GM23338 (cell line): ENCODE measurements at regions not wholly inside any gene's neighbourhood (a gene's known extent, or its start where the extent isn't known, plus 50 kb on each side); places are given as distances from the start of the nearest gene placed in this dataset.

ENCODE experiments used
- ATAC-seq: fragments of 200-7000 bp; cut with Tn5 transposase; 3 replicates; pipeline ENCODE4 v1.9.1; 2020
- DNase-seq: peaks from one replicate; pipeline ENCODE4 v3.0.0-alpha.2; 2015; ENCODE audit warnings: low spot score
- H2AFZ ChIP-seq: fragments of 200-600 bp; sonication (generic); 2 replicates; pipeline ENCODE4 v1.8.0; 2016; ENCODE audit warnings: antibody characterized with exemption, mild to moderate bottlenecking, moderate library complexity
- H3F3A ChIP-seq: fragments of 200-600 bp; sonication (generic); replicated peaks from 2 replicates; pipeline ENCODE4 v1.8.0; 2017; ENCODE audit warnings: antibody characterized with exemption, mixed run types, low read depth
- H3K27ac ChIP-seq: fragments of 200-600 bp; sonication (generic); 2 replicates; pipeline ENCODE4 v1.6.1; 2016; ENCODE audit warnings: low read depth
- H3K27me3 ChIP-seq: fragments of 200-600 bp; sonication (generic); 2 replicates; pipeline ENCODE4 v1.8.0; 2016; ENCODE audit warnings: mild to moderate bottlenecking, mixed run types, moderate library complexity; ENCODE audit not compliant: insufficient read depth
- H3K36me3 ChIP-seq: fragments of 200-600 bp; sonication (generic); 2 replicates; pipeline ENCODE4 v1.8.0; 2016; ENCODE audit warnings: mild to moderate bottlenecking; ENCODE audit not compliant: insufficient read depth
- H3K4me1 ChIP-seq: fragments of 200-600 bp; sonication (generic); 2 replicates; pipeline ENCODE4 v1.8.0; 2016; ENCODE audit warnings: mild to moderate bottlenecking, moderate library complexity; ENCODE audit not compliant: insufficient read depth
- H3K4me2 ChIP-seq: fragments of 200-600 bp; sonication (generic); 2 replicates; pipeline ENCODE4 v1.7.1; 2017; ENCODE audit warnings: mixed run types
- H3K4me3 ChIP-seq: fragments of 200-600 bp; sonication (generic); 2 replicates; pipeline ENCODE4 v1.6.1; 2016; ENCODE audit warnings: mixed run types
- H3K79me2 ChIP-seq: fragments of 200-600 bp; sonication (generic); replicated peaks from 2 replicates; pipeline ENCODE4 v1.8.0; 2017; ENCODE audit warnings: mild to moderate bottlenecking; ENCODE audit not compliant: insufficient read depth
- H3K9me2 ChIP-seq: fragments of 200-600 bp; sonication (generic); 2 replicates; pipeline ENCODE4 v1.8.0; 2017; ENCODE audit not compliant: insufficient read depth
- H4K20me1 ChIP-seq: fragments of 200-600 bp; sonication (generic); replicated peaks from 2 replicates; pipeline ENCODE4 v1.8.0; 2017; ENCODE audit warnings: mild to moderate bottlenecking; ENCODE audit not compliant: insufficient read depth
- H3K27ac Mint-ChIP-seq: 2 replicates; pipeline ENCODE4 v1.8.0; 2020; ENCODE audit warnings: inconsistent platforms, mild to moderate bottlenecking, moderate library complexity, mixed read lengths
- H3K27me3 Mint-ChIP-seq: 3 replicates; pipeline ENCODE4 v1.8.0; 2022; ENCODE audit warnings: low read depth, mild to moderate bottlenecking, moderate library complexity, mixed read lengths, inconsistent platforms; ENCODE audit not compliant: insufficient read depth, poor library complexity
- H3K36me3 Mint-ChIP-seq: 3 replicates; pipeline ENCODE4 v1.8.0; 2021; ENCODE audit warnings: low read depth, mild to moderate bottlenecking, inconsistent platforms, moderate library complexity, mixed read lengths
- H3K4me1 Mint-ChIP-seq: 3 replicates; pipeline ENCODE4 v1.8.0; 2020; ENCODE audit warnings: mild to moderate bottlenecking, inconsistent platforms, mixed read lengths
- H3K4me3 Mint-ChIP-seq: 3 replicates; pipeline ENCODE4 v1.8.0; 2021; ENCODE audit warnings: moderate library complexity, mild to moderate bottlenecking, inconsistent platforms, mixed read lengths
- H3K9me3 Mint-ChIP-seq: 3 replicates; pipeline ENCODE4 v1.8.0; 2020; ENCODE audit warnings: moderate library complexity, mild to moderate bottlenecking, inconsistent platforms, mixed read lengths
- CREB1 ChIP-seq: fragments of 250-450 bp; sonication (Bioruptor Pico); IDR thresholded peaks from 2 replicates; pipeline ENCODE4 v1.5.0; 2020; ENCODE audit warnings: low read depth, mild to moderate bottlenecking, moderate library complexity
- EZH2 ChIP-seq: fragments of 200-600 bp; sonication (generic); IDR thresholded peaks from one replicate; pipeline ENCODE4 v1.8.0; 2017; ENCODE audit warnings: antibody characterized with exemption, mild to moderate bottlenecking, low read depth; ENCODE audit not compliant: unreplicated experiment
- EZH2phosphoT487 ChIP-seq: fragments of 200-600 bp; sonication (generic); IDR thresholded peaks from one replicate; pipeline ENCODE4 v1.8.1; 2018; ENCODE audit warnings: antibody characterized with exemption; ENCODE audit not compliant: unreplicated experiment
- JUNB ChIP-seq: IDR thresholded peaks from one replicate; pipeline ENCODE4 v1.6.1; 2016; ENCODE audit warnings: antibody characterized with exemption; ENCODE audit not compliant: unreplicated experiment
- NANOG ChIP-seq: IDR thresholded peaks from 2 replicates; pipeline ENCODE4 v1.6.1; 2016; ENCODE audit warnings: antibody characterized with exemption, borderline replicate concordance
- POLR2AphosphoS5 ChIP-seq: IDR thresholded peaks from 2 replicates; pipeline ENCODE4 v1.6.1; 2016; ENCODE audit warnings: antibody characterized with exemption, low read depth
- STAT1 ChIP-seq: IDR thresholded peaks from one replicate; pipeline ENCODE4 v1.6.1; 2016; ENCODE audit warnings: antibody characterized with exemption; ENCODE audit not compliant: unreplicated experiment
- ZNF114 ChIP-seq: fragments of 250-450 bp; sonication (Bioruptor Pico); IDR thresholded peaks from 2 replicates; pipeline ENCODE4 v1.5.0; 2020; ENCODE audit warnings: mild to moderate bottlenecking, moderate library complexity
- ZNF331 ChIP-seq: fragments of 250-450 bp; sonication (Bioruptor Pico); IDR thresholded peaks from 2 replicates; pipeline ENCODE4 v1.5.0; 2020; ENCODE audit warnings: low read depth, mild to moderate bottlenecking, moderate library complexity
- TF ChIP-seq, protein P1 (sequence below): IDR thresholded peaks from one replicate; pipeline ENCODE4 v1.6.1; 2018; ENCODE audit warnings: antibody characterized with exemption; ENCODE audit not compliant: unreplicated experiment
- TF ChIP-seq, protein P2 (sequence below): fragments of 250-450 bp; sonication (Bioruptor Pico); IDR thresholded peaks from 2 replicates; pipeline ENCODE4 v1.5.0; 2020; ENCODE audit warnings: mild to moderate bottlenecking, moderate library complexity
- TF ChIP-seq, protein P3 (sequence below): IDR thresholded peaks from 2 replicates; pipeline ENCODE4 v1.6.1; 2016; ENCODE audit warnings: antibody characterized with exemption
- TF ChIP-seq, protein P4 (sequence below), 2 experiments: fragments of 200-600 bp in 1 of 2; sonication (generic) in 1 of 2; conservative IDR thresholded peaks; 2 replicates each; pipeline versions ENCODE4 v1.5.1 to v1.6.1; 2016 to 2017; ENCODE audit warnings: antibody characterized with exemption in 2 of 2, low read depth in 2 of 2, mild to moderate bottlenecking in 2 of 2, moderate library complexity in 1 of 2

DNA sequence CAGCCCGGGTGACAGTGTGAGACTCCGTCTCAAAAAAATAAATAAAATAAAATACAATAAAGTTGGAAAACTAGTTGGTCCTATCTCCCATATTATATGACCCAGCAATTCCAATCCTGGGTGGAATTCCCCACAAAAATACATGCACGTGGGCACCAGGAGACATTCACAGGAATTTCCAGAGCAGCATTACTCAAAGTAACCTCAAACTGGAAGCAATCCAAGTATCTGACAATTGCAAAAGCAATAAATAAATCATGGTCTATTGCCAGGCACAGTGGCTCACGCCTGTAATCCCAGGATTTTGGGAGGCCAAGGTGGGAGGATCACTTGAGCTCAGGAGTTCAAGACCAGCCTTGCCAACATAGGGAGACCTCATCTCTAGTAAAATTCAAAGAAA lies 101.2 kb upstream of the MAP4K4 start:
- no peaks in the 10 kb centered on the region for H3K27me3 Mint-ChIP-seq
- no peaks in the 10 kb centered on the region for H3K36me3 Mint-ChIP-seq
- no peaks in the 10 kb centered on the region for H3K9me3 Mint-ChIP-seq
- Histone ChIP-seq H3K79me2 (no peaks in the 10 kb centered on the region), H3K9me2 (no peaks in the 10 kb centered on the region), H3K4me3 (no peak overlapping the region), H3F3A (no peaks in the 10 kb centered on the region), H3K4me1 (no peaks in the 10 kb centered on the region), H3K4me2 (no peak overlapping the region), H4K20me1 (no peaks in the 10 kb centered on the region), H2AFZ (no peak overlapping the region), H3K36me3 (no peaks in the 10 kb centered on the region), H3K27ac (no peak overlapping the region), H3K27me3 (no peaks in the 10 kb centered on the region)
- ATAC-seq (no peak), DNase-seq (no peak)
- H3K4me3 Mint-ChIP-seq: no peak overlapping the region
- peaks cover 3% of the 10 kb centered on the region; the same call in 1 of the 3 replicates for H3K4me1 Mint-ChIP-seq
- no peak overlapping the region for H3K27ac Mint-ChIP-seq
- TF ChIP-seq, protein P1, sequence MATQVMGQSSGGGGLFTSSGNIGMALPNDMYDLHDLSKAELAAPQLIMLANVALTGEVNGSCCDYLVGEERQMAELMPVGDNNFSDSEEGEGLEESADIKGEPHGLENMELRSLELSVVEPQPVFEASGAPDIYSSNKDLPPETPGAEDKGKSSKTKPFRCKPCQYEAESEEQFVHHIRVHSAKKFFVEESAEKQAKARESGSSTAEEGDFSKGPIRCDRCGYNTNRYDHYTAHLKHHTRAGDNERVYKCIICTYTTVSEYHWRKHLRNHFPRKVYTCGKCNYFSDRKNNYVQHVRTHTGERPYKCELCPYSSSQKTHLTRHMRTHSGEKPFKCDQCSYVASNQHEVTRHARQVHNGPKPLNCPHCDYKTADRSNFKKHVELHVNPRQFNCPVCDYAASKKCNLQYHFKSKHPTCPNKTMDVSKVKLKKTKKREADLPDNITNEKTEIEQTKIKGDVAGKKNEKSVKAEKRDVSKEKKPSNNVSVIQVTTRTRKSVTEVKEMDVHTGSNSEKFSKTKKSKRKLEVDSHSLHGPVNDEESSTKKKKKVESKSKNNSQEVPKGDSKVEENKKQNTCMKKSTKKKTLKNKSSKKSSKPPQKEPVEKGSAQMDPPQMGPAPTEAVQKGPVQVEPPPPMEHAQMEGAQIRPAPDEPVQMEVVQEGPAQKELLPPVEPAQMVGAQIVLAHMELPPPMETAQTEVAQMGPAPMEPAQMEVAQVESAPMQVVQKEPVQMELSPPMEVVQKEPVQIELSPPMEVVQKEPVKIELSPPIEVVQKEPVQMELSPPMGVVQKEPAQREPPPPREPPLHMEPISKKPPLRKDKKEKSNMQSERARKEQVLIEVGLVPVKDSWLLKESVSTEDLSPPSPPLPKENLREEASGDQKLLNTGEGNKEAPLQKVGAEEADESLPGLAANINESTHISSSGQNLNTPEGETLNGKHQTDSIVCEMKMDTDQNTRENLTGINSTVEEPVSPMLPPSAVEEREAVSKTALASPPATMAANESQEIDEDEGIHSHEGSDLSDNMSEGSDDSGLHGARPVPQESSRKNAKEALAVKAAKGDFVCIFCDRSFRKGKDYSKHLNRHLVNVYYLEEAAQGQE: no peak
- TF ChIP-seq, protein P2, sequence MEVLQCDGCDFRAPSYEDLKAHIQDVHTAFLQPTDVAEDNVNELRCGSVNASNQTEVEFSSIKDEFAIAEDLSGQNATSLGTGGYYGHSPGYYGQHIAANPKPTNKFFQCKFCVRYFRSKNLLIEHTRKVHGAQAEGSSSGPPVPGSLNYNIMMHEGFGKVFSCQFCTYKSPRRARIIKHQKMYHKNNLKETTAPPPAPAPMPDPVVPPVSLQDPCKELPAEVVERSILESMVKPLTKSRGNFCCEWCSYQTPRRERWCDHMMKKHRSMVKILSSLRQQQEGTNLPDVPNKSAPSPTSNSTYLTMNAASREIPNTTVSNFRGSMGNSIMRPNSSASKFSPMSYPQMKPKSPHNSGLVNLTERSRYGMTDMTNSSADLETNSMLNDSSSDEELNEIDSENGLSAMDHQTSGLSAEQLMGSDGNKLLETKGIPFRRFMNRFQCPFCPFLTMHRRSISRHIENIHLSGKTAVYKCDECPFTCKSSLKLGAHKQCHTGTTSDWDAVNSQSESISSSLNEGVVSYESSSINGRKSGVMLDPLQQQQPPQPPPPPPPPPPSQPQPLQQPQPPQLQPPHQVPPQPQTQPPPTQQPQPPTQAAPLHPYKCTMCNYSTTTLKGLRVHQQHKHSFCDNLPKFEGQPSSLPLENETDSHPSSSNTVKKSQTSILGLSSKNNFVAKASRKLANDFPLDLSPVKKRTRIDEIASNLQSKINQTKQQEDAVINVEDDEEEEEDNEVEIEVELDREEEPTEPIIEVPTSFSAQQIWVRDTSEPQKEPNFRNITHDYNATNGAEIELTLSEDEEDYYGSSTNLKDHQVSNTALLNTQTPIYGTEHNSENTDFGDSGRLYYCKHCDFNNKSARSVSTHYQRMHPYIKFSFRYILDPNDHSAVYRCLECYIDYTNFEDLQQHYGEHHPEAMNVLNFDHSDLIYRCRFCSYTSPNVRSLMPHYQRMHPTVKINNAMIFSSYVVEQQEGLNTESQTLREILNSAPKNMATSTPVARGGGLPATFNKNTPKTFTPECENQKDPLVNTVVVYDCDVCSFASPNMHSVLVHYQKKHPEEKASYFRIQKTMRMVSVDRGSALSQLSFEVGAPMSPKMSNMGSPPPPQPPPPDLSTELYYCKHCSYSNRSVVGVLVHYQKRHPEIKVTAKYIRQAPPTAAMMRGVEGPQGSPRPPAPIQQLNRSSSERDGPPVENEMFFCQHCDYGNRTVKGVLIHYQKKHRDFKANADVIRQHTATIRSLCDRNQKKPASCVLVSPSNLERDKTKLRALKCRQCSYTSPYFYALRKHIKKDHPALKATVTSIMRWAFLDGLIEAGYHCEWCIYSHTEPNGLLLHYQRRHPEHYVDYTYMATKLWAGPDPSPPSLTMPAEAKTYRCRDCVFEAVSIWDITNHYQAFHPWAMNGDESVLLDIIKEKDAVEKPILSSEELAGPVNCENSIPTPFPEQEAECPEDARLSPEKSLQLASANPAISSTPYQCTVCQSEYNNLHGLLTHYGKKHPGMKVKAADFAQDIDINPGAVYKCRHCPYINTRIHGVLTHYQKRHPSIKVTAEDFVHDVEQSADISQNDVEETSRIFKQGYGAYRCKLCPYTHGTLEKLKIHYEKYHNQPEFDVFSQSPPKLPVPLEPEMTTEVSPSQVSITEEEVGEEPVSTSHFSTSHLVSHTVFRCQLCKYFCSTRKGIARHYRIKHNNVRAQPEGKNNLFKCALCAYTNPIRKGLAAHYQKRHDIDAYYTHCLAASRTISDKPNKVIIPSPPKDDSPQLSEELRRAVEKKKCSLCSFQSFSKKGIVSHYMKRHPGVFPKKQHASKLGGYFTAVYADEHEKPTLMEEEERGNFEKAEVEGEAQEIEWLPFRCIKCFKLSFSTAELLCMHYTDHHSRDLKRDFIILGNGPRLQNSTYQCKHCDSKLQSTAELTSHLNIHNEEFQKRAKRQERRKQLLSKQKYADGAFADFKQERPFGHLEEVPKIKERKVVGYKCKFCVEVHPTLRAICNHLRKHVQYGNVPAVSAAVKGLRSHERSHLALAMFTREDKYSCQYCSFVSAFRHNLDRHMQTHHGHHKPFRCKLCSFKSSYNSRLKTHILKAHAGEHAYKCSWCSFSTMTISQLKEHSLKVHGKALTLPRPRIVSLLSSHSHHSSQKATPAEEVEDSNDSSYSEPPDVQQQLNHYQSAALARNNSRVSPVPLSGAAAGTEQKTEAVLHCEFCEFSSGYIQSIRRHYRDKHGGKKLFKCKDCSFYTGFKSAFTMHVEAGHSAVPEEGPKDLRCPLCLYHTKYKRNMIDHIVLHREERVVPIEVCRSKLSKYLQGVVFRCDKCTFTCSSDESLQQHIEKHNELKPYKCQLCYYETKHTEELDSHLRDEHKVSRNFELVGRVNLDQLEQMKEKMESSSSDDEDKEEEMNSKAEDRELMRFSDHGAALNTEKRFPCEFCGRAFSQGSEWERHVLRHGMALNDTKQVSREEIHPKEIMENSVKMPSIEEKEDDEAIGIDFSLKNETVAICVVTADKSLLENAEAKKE (CRISPR knock-in tag): no peak
- TF ChIP-seq POLR2AphosphoS5: no peak
- no peak for TF ChIP-seq ZNF331 (CRISPR knock-in tag)
- no peak for TF ChIP-seq EZH2phosphoT487
- TF ChIP-seq NANOG: no peak
- TF ChIP-seq, protein P3, sequence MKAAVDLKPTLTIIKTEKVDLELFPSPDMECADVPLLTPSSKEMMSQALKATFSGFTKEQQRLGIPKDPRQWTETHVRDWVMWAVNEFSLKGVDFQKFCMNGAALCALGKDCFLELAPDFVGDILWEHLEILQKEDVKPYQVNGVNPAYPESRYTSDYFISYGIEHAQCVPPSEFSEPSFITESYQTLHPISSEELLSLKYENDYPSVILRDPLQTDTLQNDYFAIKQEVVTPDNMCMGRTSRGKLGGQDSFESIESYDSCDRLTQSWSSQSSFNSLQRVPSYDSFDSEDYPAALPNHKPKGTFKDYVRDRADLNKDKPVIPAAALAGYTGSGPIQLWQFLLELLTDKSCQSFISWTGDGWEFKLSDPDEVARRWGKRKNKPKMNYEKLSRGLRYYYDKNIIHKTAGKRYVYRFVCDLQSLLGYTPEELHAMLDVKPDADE: no peak
- no peak for TF ChIP-seq STAT1
- TF ChIP-seq, protein P4, sequence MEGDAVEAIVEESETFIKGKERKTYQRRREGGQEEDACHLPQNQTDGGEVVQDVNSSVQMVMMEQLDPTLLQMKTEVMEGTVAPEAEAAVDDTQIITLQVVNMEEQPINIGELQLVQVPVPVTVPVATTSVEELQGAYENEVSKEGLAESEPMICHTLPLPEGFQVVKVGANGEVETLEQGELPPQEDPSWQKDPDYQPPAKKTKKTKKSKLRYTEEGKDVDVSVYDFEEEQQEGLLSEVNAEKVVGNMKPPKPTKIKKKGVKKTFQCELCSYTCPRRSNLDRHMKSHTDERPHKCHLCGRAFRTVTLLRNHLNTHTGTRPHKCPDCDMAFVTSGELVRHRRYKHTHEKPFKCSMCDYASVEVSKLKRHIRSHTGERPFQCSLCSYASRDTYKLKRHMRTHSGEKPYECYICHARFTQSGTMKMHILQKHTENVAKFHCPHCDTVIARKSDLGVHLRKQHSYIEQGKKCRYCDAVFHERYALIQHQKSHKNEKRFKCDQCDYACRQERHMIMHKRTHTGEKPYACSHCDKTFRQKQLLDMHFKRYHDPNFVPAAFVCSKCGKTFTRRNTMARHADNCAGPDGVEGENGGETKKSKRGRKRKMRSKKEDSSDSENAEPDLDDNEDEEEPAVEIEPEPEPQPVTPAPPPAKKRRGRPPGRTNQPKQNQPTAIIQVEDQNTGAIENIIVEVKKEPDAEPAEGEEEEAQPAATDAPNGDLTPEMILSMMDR (conservative IDR thresholded peaks at IDR 0.05; ENCODE audit: low read depth in 2 of 2): no peak
- TF ChIP-seq CREB1: no peak
- TF ChIP-seq ZNF114 (CRISPR knock-in tag): no peak
- no peak for TF ChIP-seq EZH2
- no peak for TF ChIP-seq JUNB
